Midbrain (tissue), 1 donor: ENCODE measurements at regions not wholly inside any gene's neighbourhood (a gene's known extent, or its start where the extent isn't known, plus 50 kb on each side); places are given as distances from the start of the nearest gene placed in this dataset.

Experiments used
- DNase-seq: peaks from one replicate; lab custom pipeline; 2025; lab: John Stamatoyannopoulos, UW

- no peak for DNase-seq
Measured at GRCh38 chr2:138841459-138841858, 61.3 kb upstream of the NXPH2 start.

- DNase-seq = no peak
Measured at GRCh38 chr2:138838851-138839620, 58.8 kb upstream of the NXPH2 start.

- no peak for DNase-seq
Measured at GRCh38 chr2:138831691-138832090, 51.5 kb upstream of the NXPH2 start.

- no peak for DNase-seq
Measured at GRCh38 chr2:138831154-138831553, 51.0 kb upstream of the NXPH2 start.

GRCh38 chr2:138830547-138830946 lies 50.4 kb upstream of the NXPH2 start:
- no peak for DNase-seq
